GM23338 (cell line): ENCODE measurements at regions not wholly inside any gene's neighbourhood (a gene's known extent, or its start where the extent isn't known, plus 50 kb on each side); places are given as distances from the start of the nearest gene placed in this dataset.

Experiments
- ATAC-seq: fragments of 200-7000 bp; cut with Tn5 transposase; 3 replicates; pipeline ENCODE4 v1.9.1; 2020
- DNase-seq: peaks from one replicate; pipeline ENCODE4 v3.0.0-alpha.2; 2015; ENCODE audit warnings: low spot score
- H2AFZ ChIP-seq: fragments of 200-600 bp; sonication (generic); 2 replicates; pipeline ENCODE4 v1.8.0; 2016; ENCODE audit warnings: antibody characterized with exemption, mild to moderate bottlenecking, moderate library complexity
- H3F3A ChIP-seq: fragments of 200-600 bp; sonication (generic); replicated peaks from 2 replicates; pipeline ENCODE4 v1.8.0; 2017; ENCODE audit warnings: antibody characterized with exemption, mixed run types, low read depth
- H3K27ac ChIP-seq: fragments of 200-600 bp; sonication (generic); 2 replicates; pipeline ENCODE4 v1.6.1; 2016; ENCODE audit warnings: low read depth
- H3K27me3 ChIP-seq: fragments of 200-600 bp; sonication (generic); 2 replicates; pipeline ENCODE4 v1.8.0; 2016; ENCODE audit warnings: mild to moderate bottlenecking, mixed run types, moderate library complexity; ENCODE audit not compliant: insufficient read depth
- H3K36me3 ChIP-seq: fragments of 200-600 bp; sonication (generic); 2 replicates; pipeline ENCODE4 v1.8.0; 2016; ENCODE audit warnings: mild to moderate bottlenecking; ENCODE audit not compliant: insufficient read depth
- H3K4me1 ChIP-seq: fragments of 200-600 bp; sonication (generic); 2 replicates; pipeline ENCODE4 v1.8.0; 2016; ENCODE audit warnings: mild to moderate bottlenecking, moderate library complexity; ENCODE audit not compliant: insufficient read depth
- H3K4me2 ChIP-seq: fragments of 200-600 bp; sonication (generic); 2 replicates; pipeline ENCODE4 v1.7.1; 2017; ENCODE audit warnings: mixed run types
- H3K4me3 ChIP-seq: fragments of 200-600 bp; sonication (generic); 2 replicates; pipeline ENCODE4 v1.6.1; 2016; ENCODE audit warnings: mixed run types
- H3K79me2 ChIP-seq: fragments of 200-600 bp; sonication (generic); replicated peaks from 2 replicates; pipeline ENCODE4 v1.8.0; 2017; ENCODE audit warnings: mild to moderate bottlenecking; ENCODE audit not compliant: insufficient read depth
- H3K9me2 ChIP-seq: fragments of 200-600 bp; sonication (generic); 2 replicates; pipeline ENCODE4 v1.8.0; 2017; ENCODE audit not compliant: insufficient read depth
- H4K20me1 ChIP-seq: fragments of 200-600 bp; sonication (generic); replicated peaks from 2 replicates; pipeline ENCODE4 v1.8.0; 2017; ENCODE audit warnings: mild to moderate bottlenecking; ENCODE audit not compliant: insufficient read depth
- H3K27ac Mint-ChIP-seq: 2 replicates; pipeline ENCODE4 v1.8.0; 2020; ENCODE audit warnings: inconsistent platforms, mild to moderate bottlenecking, moderate library complexity, mixed read lengths
- H3K27me3 Mint-ChIP-seq: 3 replicates; pipeline ENCODE4 v1.8.0; 2022; ENCODE audit warnings: low read depth, mild to moderate bottlenecking, moderate library complexity, mixed read lengths, inconsistent platforms; ENCODE audit not compliant: insufficient read depth, poor library complexity
- H3K36me3 Mint-ChIP-seq: 3 replicates; pipeline ENCODE4 v1.8.0; 2021; ENCODE audit warnings: low read depth, mild to moderate bottlenecking, inconsistent platforms, moderate library complexity, mixed read lengths
- H3K4me1 Mint-ChIP-seq: 3 replicates; pipeline ENCODE4 v1.8.0; 2020; ENCODE audit warnings: mild to moderate bottlenecking, inconsistent platforms, mixed read lengths
- H3K4me3 Mint-ChIP-seq: 3 replicates; pipeline ENCODE4 v1.8.0; 2021; ENCODE audit warnings: moderate library complexity, mild to moderate bottlenecking, inconsistent platforms, mixed read lengths
- H3K9me3 Mint-ChIP-seq: 3 replicates; pipeline ENCODE4 v1.8.0; 2020; ENCODE audit warnings: moderate library complexity, mild to moderate bottlenecking, inconsistent platforms, mixed read lengths
- CREB1 ChIP-seq: fragments of 250-450 bp; sonication (Bioruptor Pico); IDR thresholded peaks from 2 replicates; pipeline ENCODE4 v1.5.0; 2020; ENCODE audit warnings: low read depth, mild to moderate bottlenecking, moderate library complexity
- CTCF ChIP-seq, 2 experiments: fragments of 200-600 bp in 1 of 2; sonication (generic) in 1 of 2; conservative IDR thresholded peaks; 2 replicates each; pipeline versions ENCODE4 v1.5.1 to v1.6.1; 2016 to 2017; ENCODE audit warnings: antibody characterized with exemption in 2 of 2, low read depth in 2 of 2, mild to moderate bottlenecking in 2 of 2, moderate library complexity in 1 of 2
- ETS1 ChIP-seq: IDR thresholded peaks from 2 replicates; pipeline ENCODE4 v1.6.1; 2016; ENCODE audit warnings: antibody characterized with exemption
- EZH2 ChIP-seq: fragments of 200-600 bp; sonication (generic); IDR thresholded peaks from one replicate; pipeline ENCODE4 v1.8.0; 2017; ENCODE audit warnings: antibody characterized with exemption, mild to moderate bottlenecking, low read depth; ENCODE audit not compliant: unreplicated experiment
- EZH2phosphoT487 ChIP-seq: fragments of 200-600 bp; sonication (generic); IDR thresholded peaks from one replicate; pipeline ENCODE4 v1.8.1; 2018; ENCODE audit warnings: antibody characterized with exemption; ENCODE audit not compliant: unreplicated experiment
- JUNB ChIP-seq: IDR thresholded peaks from one replicate; pipeline ENCODE4 v1.6.1; 2016; ENCODE audit warnings: antibody characterized with exemption; ENCODE audit not compliant: unreplicated experiment
- NANOG ChIP-seq: IDR thresholded peaks from 2 replicates; pipeline ENCODE4 v1.6.1; 2016; ENCODE audit warnings: antibody characterized with exemption, borderline replicate concordance
- POLR2AphosphoS5 ChIP-seq: IDR thresholded peaks from 2 replicates; pipeline ENCODE4 v1.6.1; 2016; ENCODE audit warnings: antibody characterized with exemption, low read depth
- REST ChIP-seq: IDR thresholded peaks from one replicate; pipeline ENCODE4 v1.6.1; 2018; ENCODE audit warnings: antibody characterized with exemption; ENCODE audit not compliant: unreplicated experiment
- STAT1 ChIP-seq: IDR thresholded peaks from one replicate; pipeline ENCODE4 v1.6.1; 2016; ENCODE audit warnings: antibody characterized with exemption; ENCODE audit not compliant: unreplicated experiment
- ZNF114 ChIP-seq: fragments of 250-450 bp; sonication (Bioruptor Pico); IDR thresholded peaks from 2 replicates; pipeline ENCODE4 v1.5.0; 2020; ENCODE audit warnings: mild to moderate bottlenecking, moderate library complexity
- ZNF331 ChIP-seq: fragments of 250-450 bp; sonication (Bioruptor Pico); IDR thresholded peaks from 2 replicates; pipeline ENCODE4 v1.5.0; 2020; ENCODE audit warnings: low read depth, mild to moderate bottlenecking, moderate library complexity
- ZNF462 ChIP-seq: fragments of 250-450 bp; sonication (Bioruptor Pico); IDR thresholded peaks from 2 replicates; pipeline ENCODE4 v1.5.0; 2020; ENCODE audit warnings: mild to moderate bottlenecking, moderate library complexity

- H3F3A ChIP-seq = no peaks in the 10 kb centered on the region
- no peak overlapping the region for H3K4me2 ChIP-seq
- H3K4me1 ChIP-seq = no peaks in the 10 kb centered on the region
- H2AFZ ChIP-seq = no peak overlapping the region
- DNase-seq (no peak), ATAC-seq (no peak)
- H3K4me3 Mint-ChIP-seq = no peak overlapping the region
- no peaks in the 10 kb centered on the region for H3K4me1 Mint-ChIP-seq
- H3K9me3 Mint-ChIP-seq = no peaks in the 10 kb centered on the region
- no peak overlapping the region for H3K4me3 ChIP-seq
- H3K36me3 ChIP-seq = no peaks in the 10 kb centered on the region
- no peak overlapping the region for H3K27ac Mint-ChIP-seq
- H4K20me1 ChIP-seq = no peaks in the 10 kb centered on the region
- H3K27me3 Mint-ChIP-seq = no peaks in the 10 kb centered on the region
- TF ChIP-seq CTCF (conservative IDR thresholded peaks at IDR 0.05; ENCODE audit: low read depth in 2 of 2) (no peak), CREB1 (CRISPR knock-in tag) (no peak), REST (no peak), JUNB (no peak), POLR2AphosphoS5 (no peak), EZH2phosphoT487 (no peak), ZNF331 (no peak), EZH2 (no peak), ETS1 (no peak), ZNF114 (CRISPR knock-in tag) (no peak), STAT1 (no peak), ZNF462 (no peak), NANOG (no peak)
- H3K9me2 ChIP-seq = 0 out of 2 replicates have a peak, but pooled peaks cover 5% of the 10 kb centered on the region
- H3K36me3 Mint-ChIP-seq = no peaks in the 10 kb centered on the region
- no peaks in the 10 kb centered on the region for H3K79me2 ChIP-seq
- H3K27me3 ChIP-seq = no peaks in the 10 kb centered on the region
- no peak overlapping the region for H3K27ac ChIP-seq
These were observed 361.1 kb upstream of the PTCHD4 start for GRCh38 chr6:48472091-48472490.
